UCSD-AML1 (cell line): ENCODE measurements at regions not wholly inside any gene's neighbourhood (a gene's known extent, or its start where the extent isn't known, plus 50 kb on each side); places are given as distances from the start of the nearest gene placed in this dataset.

Experiments used
- DNase-seq: peaks from one replicate; lab custom pipeline; 2025; ENCODE audit not compliant: unreplicated experiment; lab: John Stamatoyannopoulos, UW

- peak; percentile 33 for DNase-seq
Observed at GRCh38 chr7:140242057-140243031, 65.6 kb upstream of the KDM7A start.

GRCh38 chr7:140239653-140239935, 62.8 kb upstream of the KDM7A start:
- no peak for DNase-seq

- no peak for DNase-seq
Observed at GRCh38 chr7:140238778-140239652, 62.2 kb upstream of the KDM7A start.

- no peak for DNase-seq
Observed at GRCh38 chr7:140237390-140237789, 60.6 kb upstream of the KDM7A start.

- no peak for DNase-seq
Observed at GRCh38 chr7:140236626-140237025, 59.8 kb upstream of the KDM7A start.

- DNase-seq: no peak
Observed at GRCh38 chr7:140235114-140235513, 58.3 kb upstream of the KDM7A start.

- DNase-seq: no peak
Observed at GRCh38 chr7:140232957-140233917, 56.5 kb upstream of the KDM7A start.

GRCh38 chr7:140231771-140232491, 55.1 kb upstream of the KDM7A start:
- no peak for DNase-seq

- DNase-seq: no peak
Observed at GRCh38 chr7:140230861-140231770, 54.3 kb upstream of the KDM7A start.

- no peak for DNase-seq
Observed at GRCh38 chr7:140230516-140230860, 53.7 kb upstream of the KDM7A start.

GRCh38 chr7:140229591-140230515, 53.1 kb upstream of the KDM7A start:
- DNase-seq: no peak

GRCh38 chr7:140229101-140229525, 52.3 kb upstream of the KDM7A start:
- DNase-seq: no peak
